AG20443 (cell line): ENCODE measurements at regions not wholly inside any gene's neighbourhood (a gene's known extent, or its start where the extent isn't known, plus 50 kb on each side); places are given as distances from the start of the nearest gene placed in this dataset.
"Not testable (repeated sequence)": the region's sequence is repeated elsewhere in the genome, so short reads cannot be mapped to it uniquely, and the experiment has no call there.

ENCODE experiments used
- DNase-seq: peaks from one replicate; pipeline ENCODE4 v3.0.0; 2012; ENCODE audit warnings: low spot score, mixed read lengths

DNA sequence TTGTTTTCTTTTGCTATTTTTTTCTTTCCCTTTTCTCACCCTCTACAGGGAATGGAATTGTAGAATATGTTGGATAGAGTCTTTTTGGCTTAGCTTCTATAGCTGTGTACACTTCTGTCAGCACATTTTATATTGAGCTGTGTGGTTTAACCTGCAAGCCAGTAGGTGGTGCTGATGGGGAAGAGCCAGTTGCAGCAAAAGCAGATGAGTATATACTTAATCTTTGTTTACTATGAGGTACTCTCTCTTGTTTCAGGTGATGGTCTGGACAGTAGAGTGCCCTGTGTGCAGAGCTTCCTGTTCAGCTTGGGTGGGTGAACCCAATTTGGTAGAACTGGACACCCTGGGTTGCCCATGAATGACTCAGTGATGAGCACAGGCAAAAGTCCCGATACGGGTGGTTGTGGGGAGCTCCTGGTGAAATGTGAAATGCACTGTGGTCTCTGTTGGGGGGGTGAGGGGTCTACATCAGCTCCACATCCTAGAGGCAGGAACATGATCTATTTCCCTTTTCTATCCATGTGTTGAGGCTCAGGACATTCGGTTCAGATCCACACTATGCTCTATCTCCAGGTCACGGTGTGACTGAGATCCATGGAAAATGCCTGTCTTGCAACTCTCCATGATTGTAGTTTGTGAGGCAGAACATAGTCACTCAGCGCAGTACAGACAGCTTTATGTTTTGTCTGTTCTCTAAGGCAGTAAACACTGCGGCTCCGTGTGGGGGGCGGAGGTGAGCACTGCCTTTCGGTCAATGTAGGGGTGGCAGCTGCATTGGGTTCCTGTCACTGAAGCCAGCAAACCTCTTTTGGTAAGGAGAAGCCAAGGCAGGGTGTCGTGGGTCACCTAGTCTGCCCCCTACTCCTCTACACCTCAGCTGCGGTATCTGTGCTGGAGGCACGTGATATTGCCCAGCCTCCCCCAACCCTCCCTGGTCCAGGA is 353.2 kb downstream of the PRR16 start:
- peak; percentile 29 for DNase-seq

- no peak for DNase-seq
Observed at GRCh38 chr5:120818128-120818527, 354.0 kb downstream of the PRR16 start.

GRCh38 chr5:120823328-120823727 is 359.2 kb downstream of the PRR16 start:
- DNase-seq = no peak

DNA sequence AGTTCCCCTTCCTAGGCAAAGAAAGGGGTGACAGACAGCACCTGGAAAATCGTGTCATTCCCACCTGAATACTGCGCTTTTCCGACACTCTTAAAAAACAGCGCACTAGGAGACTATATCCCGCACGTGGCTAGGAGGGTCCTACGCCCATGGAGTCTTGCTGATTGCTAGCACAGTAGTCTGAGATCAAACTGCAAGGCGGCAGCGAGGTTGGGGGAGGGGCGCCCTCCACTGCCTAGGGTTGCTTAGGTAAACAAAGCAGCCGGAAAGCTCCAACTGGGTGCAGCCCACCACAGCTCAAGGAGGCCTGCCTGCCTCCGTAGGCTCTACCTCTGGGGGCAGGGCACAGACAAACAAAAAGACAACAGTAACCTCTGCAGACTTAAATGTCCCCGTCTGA is 367.5 kb downstream of the PRR16 start:
- DNase-seq = not testable (repeated sequence)

DNA sequence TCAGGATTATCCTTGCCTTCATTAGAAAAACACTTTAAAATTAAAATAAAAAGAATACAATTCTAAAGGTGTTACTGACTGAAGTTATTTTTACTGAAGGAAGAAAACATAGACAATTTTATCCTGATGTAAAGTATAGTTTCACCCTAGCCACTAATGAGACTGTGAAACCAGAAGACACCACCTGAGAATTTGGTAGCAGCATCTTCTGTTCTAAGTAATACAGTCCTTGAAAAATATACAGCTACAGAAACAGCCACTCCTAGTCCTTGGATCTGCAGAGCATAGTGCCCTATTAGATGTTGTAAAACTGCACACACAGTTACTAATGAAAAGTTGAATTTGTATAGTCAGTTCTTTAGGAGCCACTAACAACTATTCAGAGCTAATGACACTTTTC is 377.7 kb downstream of the PRR16 start:
- no peak for DNase-seq

DNA sequence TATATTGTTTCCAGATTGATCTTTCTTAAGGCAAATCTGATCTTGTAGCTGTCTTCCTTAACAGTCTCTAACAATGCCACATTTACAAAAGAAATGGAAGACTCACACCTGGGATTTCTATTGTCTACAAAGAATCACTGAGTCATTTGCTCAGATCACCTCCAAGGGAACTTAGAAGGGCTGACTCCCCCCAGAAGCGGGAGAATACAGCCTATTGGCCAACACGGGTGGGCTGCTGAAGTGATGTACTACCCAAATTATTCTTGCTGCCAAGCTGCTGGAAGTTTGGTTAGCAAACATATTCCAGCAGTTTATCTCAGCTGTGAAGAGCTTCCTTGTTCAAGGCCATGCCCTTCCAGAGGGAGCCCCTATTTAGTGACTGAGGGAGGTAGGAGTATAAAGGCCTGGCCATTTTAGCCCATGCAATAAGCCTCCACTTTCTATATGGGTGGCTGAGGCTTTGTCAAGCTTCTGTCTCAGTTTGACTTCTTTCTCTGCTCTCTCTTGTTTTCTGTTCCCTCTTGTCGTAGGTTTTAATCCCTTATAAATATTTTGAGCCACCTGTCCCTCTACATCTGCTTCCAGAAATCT is 379.4 kb downstream of the PRR16 start:
- no peak for DNase-seq

DNA sequence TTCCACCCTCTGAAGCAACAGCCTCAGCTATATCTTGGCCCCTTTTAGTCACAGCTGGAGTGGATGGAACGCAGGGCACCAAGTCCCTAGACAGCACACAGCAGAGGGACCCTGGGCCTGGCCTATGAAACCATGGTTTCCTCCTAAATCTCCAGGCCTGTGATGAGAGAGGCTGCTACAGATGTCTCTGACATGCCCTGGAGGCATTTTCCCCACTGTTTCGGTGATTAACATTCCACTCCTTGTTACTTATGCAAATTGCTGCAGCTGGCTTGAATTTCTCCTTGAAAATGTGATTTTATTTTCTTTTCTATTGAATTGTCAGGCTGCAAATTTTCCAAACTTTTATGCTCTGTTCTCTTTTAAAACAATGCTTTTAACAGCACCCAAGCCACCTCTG is 384.8 kb downstream of the PRR16 start:
- no peak for DNase-seq

DNA sequence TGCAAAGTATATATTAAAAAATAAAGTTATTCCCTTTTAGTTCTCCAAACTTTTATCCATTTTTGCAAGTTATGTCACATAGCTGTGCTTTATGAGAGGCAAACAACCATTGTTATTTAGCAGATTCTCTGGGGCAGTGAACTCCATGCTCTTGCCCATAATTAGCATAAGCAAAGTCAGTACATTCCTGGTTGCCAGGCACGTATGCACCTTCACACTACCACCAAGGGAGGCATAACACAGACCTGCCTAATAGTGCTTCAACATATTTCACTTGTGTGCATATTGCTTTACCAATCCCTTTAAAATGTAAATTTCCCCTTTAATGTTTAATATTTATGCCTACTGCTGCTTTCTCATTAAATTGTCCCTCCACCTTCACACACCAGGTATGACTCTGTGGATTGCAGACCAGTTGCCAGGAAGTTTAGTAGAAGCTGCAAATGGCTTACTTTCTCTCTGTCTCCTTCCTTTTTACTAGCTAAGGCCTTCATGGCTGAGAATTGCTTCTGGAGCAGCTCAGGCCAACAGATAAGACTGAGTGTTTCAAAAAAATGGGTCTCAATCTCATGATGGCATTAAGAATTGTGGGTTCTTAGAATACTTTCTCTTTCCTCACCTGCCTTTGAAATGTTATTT is 388.2 kb downstream of the PRR16 start:
- DNase-seq = no peak

- no peak for DNase-seq
Observed at GRCh38 chr5:120866997-120867396, 402.9 kb downstream of the PRR16 start.

GRCh38 chr5:120869831-120870230 is 405.7 kb downstream of the PRR16 start:
- no peak for DNase-seq

GRCh38 chr5:120872297-120872696 is 408.2 kb downstream of the PRR16 start:
- peak; percentile 21 for DNase-seq

DNA sequence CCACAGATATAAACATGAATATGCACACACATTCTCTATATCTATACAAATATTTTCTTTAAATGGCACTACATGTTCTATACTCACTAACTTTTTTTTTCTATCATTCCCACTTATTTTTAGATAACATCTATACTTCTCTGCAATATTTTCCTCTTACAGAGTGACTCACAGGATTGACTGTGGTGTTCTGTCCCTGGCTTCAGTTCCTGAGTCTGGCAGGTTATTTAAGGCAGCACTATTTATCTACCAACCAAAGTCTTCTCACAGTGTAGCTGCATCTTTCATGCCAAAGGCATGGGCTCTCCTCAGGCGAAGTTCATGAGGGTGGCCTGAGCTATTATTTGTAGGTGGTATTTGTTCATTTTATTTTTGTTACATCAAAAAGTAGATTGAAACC is 409.0 kb downstream of the PRR16 start:
- DNase-seq = no peak

DNA sequence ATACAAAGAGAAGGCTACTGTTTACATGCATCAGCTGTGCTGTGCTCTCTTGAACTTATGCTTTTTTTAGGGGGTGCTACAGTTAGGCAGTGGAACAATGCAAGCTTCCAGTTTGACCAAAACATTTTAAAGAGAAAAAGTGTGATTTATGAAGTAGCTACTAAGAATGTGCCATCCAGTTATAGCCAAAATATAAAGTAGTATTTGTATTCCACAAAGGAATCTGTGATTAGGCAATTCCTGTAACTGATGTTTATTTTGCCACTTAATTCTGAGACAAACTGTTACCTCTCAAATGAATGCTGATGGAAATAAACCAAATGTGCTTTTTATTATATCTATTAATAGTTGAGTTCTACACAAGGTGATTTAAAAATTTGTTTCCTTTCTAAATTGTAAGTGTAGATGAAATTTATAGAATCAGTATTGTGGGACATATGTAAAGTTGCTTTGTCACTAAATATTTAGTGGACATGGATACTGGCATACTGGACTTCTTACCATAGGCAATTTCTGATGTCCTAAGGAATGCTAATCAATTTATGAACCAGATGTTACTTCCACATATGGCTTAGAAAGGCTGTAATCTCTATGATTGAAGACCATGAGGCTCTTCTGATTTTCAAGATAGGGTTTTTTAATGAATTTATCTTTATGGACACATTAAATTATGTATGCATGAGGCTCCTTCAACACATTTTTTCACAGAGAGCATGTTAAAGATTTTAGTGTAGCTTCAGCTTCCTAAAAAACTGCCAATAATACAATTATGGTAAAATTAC is 410.2 kb downstream of the PRR16 start:
- no peak for DNase-seq

DNA sequence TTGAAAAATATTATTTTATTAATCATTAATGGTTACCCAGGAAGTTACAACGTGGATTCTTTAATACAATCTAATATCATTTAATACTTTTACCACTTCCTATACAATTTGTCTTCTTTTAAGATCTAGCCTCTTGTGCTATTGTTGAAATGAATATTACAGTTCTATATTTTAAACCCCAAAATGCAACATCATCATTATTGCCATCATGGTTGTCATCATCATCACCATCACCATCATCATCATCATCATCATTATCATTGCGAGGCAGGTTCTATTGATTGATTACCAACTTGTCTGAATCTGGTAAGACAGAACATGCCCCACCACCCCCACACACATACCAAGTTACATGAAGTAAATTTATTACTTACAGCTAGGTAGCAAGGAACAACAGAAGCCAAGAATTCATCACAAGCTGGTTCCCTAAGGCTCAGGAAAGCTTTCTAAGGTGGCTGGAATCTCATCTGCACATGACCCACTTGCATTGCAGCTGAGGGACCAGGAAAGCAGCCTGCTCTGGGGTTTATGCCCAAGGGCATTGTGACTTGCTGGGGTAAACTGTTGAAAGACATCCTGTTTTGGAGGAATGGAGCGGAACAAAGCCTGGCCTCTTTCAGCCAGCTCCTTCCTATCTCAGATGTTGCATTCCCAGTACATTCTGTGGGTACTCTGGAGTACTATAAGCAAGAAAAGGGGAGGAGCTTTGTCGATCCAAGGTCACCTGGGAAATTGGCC is 418.1 kb downstream of the PRR16 start:
- no peak for DNase-seq

DNA sequence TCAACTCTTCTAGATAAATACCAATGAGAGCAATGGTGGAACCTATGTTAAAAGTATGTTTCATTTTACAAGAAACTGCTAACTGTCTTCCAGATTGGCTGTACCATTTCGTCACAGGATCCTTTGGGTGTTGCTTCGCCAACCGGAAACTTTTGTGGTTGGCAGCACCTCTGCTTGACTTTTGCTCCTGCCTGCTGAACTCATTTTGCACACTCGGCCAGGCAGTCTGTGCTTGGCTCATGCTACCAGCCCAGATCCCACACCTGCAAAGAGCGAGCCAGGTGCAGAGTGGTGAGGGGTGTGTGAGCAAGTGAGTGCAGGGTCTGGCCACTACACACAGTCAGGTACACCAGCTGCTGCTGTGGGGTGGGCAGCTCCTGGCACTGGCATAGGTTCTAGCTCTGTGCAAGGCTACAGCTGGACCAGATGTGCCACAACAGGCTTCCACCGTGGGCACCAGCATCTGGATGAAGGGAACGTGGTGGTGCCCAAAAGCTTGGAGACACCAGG is 422.3 kb downstream of the PRR16 start:
- no peak for DNase-seq

DNA sequence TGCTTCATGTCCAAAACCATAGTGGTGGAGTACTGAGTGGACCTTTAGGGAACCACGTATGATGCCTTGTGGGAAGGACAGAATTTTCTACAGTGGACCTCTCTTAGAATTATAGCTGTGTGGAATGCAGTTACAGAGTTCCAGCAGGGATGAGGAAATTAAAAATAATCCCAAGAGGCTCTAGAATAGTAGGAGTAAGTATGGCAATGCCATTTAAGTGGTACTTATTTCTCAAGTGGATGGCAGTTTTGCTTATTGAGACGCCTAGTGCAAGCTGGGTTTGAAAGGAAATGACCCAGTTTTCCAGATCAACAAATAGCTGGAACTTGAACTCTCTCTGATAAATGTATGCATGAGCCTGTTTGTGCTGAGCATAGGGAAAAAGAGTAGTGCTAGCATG is 431.6 kb downstream of the PRR16 start:
- DNase-seq = no peak

GRCh38 chr5:120901199-120901598 is 437.1 kb downstream of the PRR16 start:
- DNase-seq = no peak

DNA sequence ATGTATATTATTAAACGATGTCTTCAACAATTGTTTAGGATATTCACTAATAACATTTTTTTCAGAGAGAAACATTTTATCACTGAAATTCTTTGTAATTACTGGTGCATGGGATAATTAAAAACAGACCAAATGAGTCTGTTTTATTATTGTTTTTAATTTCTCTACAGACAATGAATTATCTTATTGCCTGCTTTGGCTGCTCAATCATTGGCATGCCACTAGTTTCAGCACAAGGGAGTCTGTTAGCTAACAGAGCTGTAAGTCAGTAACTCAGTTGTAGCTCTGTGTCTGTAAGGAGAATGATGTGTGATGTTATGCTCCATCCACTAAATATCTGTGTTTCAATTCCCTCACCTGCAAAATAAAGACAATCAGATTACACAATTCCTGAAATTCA is 443.9 kb downstream of the PRR16 start:
- DNase-seq = no peak

DNA sequence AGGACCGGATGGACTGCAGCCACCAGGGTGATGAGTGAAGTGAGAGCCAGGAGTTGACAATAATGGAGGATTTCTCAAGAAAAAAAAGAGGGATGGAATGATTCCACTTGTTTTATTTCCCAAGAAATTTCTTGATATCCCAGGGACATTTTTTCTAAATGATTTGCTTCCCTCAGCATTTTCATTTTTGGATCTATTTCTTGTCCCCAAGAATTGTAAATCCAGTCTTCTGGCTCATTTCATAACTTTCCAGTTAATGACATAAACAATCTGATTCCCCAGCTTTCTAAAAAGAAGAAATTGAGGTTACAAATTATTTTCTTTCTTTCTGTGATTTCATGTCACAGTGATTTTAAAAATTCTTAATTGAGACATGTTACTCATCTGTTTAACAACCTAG is 446.5 kb downstream of the PRR16 start:
- no peak for DNase-seq

DNA sequence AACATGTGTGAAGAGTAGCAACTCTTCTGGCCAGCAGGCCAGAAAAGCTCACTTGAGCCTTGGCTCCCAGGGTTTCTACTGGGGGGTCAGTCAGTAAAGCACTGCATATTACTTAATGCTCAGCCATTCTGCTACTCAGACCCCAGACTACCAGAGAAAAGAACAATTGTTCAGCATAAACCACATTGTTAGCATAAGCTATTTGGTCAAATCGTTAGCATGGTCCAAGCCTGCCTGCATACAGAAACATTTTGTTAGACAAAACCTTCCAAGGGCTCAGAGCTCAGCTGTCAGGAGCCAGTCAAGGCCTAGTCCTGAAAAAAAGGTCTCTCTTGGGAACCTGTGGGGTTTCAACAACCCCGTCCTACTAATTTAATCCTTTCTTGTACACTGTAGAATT is 449.3 kb downstream of the PRR16 start:
- no peak for DNase-seq

DNA sequence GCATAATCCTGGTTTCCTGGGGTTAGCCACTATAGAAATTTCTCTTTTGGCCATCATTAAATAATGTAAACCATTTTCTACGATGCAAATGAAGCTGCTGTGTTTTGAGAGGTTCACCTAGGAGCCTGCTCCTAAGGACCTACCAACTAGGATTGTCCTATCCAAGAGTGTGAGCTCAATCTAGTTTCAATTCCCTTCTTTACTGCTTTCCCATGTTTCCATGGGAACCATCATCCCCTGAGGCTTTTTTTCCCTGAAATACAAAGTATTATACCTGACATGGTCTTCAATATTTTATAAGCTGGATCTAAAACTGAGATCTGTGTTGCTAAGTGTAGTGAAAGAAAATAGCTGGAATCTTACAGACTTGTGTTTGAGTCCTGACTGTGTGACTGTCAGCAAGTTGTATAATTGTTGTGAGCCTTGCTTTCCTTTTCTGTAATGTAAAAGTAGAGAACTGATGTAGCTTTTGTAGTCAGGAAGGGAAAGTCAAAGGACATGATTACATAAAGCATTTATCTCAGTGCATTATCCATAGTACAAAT is 453.2 kb downstream of the PRR16 start:
- no peak for DNase-seq
